Left cardiac atrium (tissue), 4 donors: ENCODE measurements at regions not wholly inside any gene's neighbourhood (a gene's known extent, or its start where the extent isn't known, plus 50 kb on each side); places are given as distances from the start of the nearest gene placed in this dataset.

Source experiments
- ATAC-seq, 2 donors: fragments of 200-7000 bp; cut with Tn5 transposase; one replicate each; pipeline ENCODE4 v1.9.1; 2020; ENCODE audit warnings: mild to moderate bottlenecking in 2 of 2, moderate library complexity in 2 of 2
- DNase-seq: peaks from one replicate; pipeline ENCODE4 v3.0.0-alpha.2; 2020
- intact Hi-C, 2 donors: fragments of 100-400 bp; cut with DNase I; formaldehyde crosslinking; loops; one replicate each; pipeline versions ENCODE4 v1.14.1 to v1.15.1; 2022 to 2023
- donor health status: DM: no; HTN: yes; CAD: no.
- donor health status: DM: no; HTN: yes; CAD: no; lungs with severe emphysema.
- donor health status: DM: yes; HTN: yes; CAD: no.
- donor health status: Dilated cardiomyopathy.

GRCh38 chr2:239905884-239906654, 119.1 kb downstream of the NDUFA10 start:
- intact Hi-C loops, result no loop called here
- no peak for ATAC-seq
- no peak for DNase-seq

- ATAC-seq (no peak), DNase-seq (no peak)
- intact Hi-C loops, result no loop called here
These were observed 119.8 kb downstream of the NDUFA10 start for GRCh38 chr2:239905306-239905705.

GRCh38 chr2:239904496-239904895, 120.6 kb downstream of the NDUFA10 start:
- intact Hi-C loops, result no loop called here
- DNase-seq, result no peak
- no peak for ATAC-seq

- ATAC-seq (no peak), DNase-seq (no peak)
- intact Hi-C loops, result no loop called here
These were observed 121.3 kb downstream of the NDUFA10 start for GRCh38 chr2:239903803-239904202.

GRCh38 chr2:239903210-239903609, 121.9 kb downstream of the NDUFA10 start:
- intact Hi-C loops, result no loop called here
- ATAC-seq (no peak), DNase-seq (no peak)

GRCh38 chr2:239902749-239903201, 122.4 kb downstream of the NDUFA10 start:
- intact Hi-C loops, result no loop called here
- DNase-seq, result no peak
- no peak for ATAC-seq

GRCh38 chr2:239898292-239898925, 126.7 kb downstream of the NDUFA10 start:
- intact Hi-C loops, result no loop called here
- DNase-seq (no peak), ATAC-seq (no peak)

- no peak for DNase-seq
- intact Hi-C loops, result no loop called here
- ATAC-seq, result no peak
These were observed 127.4 kb downstream of the NDUFA10 start for GRCh38 chr2:239897596-239898235.

- DNase-seq, result no peak
- intact Hi-C loops, result no loop called here
These were observed 129.1 kb downstream of the NDUFA10 start for GRCh38 chr2:239896075-239896474.

GRCh38 chr2:239895669-239896068, 129.5 kb downstream of the NDUFA10 start:
- intact Hi-C loops, result no loop called here
- no peak for DNase-seq
- no peak for ATAC-seq

More at GRCh38 chr2:239896075-239896474, 129.1 kb downstream of the NDUFA10 start:
- ATAC-seq, result no peak

- intact Hi-C loops, result no loop called here
- ATAC-seq (no peak), DNase-seq (no peak)
These were observed 130.0 kb downstream of the NDUFA10 start for GRCh38 chr2:239895116-239895515.

- intact Hi-C loops, result no loop called here
- DNase-seq (no peak), ATAC-seq (no peak)
These were observed 130.9 kb downstream of the NDUFA10 start for GRCh38 chr2:239894276-239894675.

- intact Hi-C loops, result no loop called here
- ATAC-seq (no peak), DNase-seq (no peak)
These were observed 132.0 kb downstream of the NDUFA10 start for GRCh38 chr2:239893236-239893515.

- DNase-seq, result no peak
- intact Hi-C loops, result no loop called here
- ATAC-seq, result no peak
These were observed 132.5 kb downstream of the NDUFA10 start for GRCh38 chr2:239892441-239893235.

GRCh38 chr2:239891698-239892097, 133.4 kb downstream of the NDUFA10 start:
- intact Hi-C loops, result no loop called here
- DNase-seq (no peak), ATAC-seq (no peak)

- intact Hi-C loops, result no loop called here
- ATAC-seq, result no peak
- DNase-seq, result no peak
These were observed 134.9 kb downstream of the NDUFA10 start for GRCh38 chr2:239890206-239890746.

GRCh38 chr2:239889641-239890121, 135.5 kb downstream of the NDUFA10 start:
- intact Hi-C loops, result loop anchor here in 1 of 2 donors (10.0 kb wide), 1 partner anchor 855 kb away; no protein-coding TSS in a partner anchor
- ATAC-seq (peak in 1 of 2 donors; percentile 38), DNase-seq (no peak)

GRCh38 chr2:239887604-239888003, 137.5 kb downstream of the NDUFA10 start:
- DNase-seq (no peak), ATAC-seq (no peak)
- intact Hi-C loops, result loop anchor here in 1 of 2 donors (10.0 kb wide), 1 partner anchor 853 kb away; no protein-coding TSS in a partner anchor

- ATAC-seq, result no peak
- intact Hi-C loops, result loop anchor here in 1 of 2 donors (10.0 kb wide), 1 partner anchor 852 kb away; no protein-coding TSS in a partner anchor
- no peak for DNase-seq
These were observed 138.4 kb downstream of the NDUFA10 start for GRCh38 chr2:239886781-239887180.
